ENCODE measurements at regions not wholly inside any gene's neighbourhood (a gene's known extent, or its start where the extent isn't known, plus 50 kb on each side); places are given as distances from the start of the nearest gene placed in this dataset.

DNA sequence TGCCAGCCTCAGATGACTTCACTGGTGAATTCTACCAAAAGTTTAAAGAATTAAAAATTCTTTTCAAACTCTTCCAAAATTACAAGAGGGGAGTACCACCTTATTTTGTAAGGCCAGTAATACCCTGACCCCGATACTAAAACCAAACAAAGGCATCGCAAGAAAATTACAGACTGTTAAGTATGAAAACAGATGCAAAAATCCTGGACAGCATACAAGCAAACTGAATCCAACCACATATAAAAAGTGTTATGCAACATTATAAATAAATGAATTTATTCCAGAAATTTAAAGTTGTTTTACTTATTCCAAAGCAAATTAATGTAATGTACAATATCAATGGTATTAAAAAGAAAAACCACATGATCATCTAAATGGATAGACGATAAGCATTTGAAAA lies 873.6 kb upstream of the GJE1 start:
- intact Hi-C loops (cut with micrococcal nuclease) = no loop called here
- Histone ChIP-seq H3K27ac (ENCODE audit: extremely low read depth, low read depth, low read length) (no peak overlapping the region), H3K4me1 (replicated peaks in 1 of 2; ENCODE audit: control insufficient read depth in 2 of 2, insufficient read depth in 2 of 2, low read length in 2 of 2) (peaks cover 0 to 3% of the 10 kb centered on the region in 2 experiments; a peak in 1 of 5 replicates), H3K9me1 (ENCODE audit: control insufficient read depth, insufficient read depth, low read length) (no peaks in the 10 kb centered on the region), H3K9me3 (replicated peaks; ENCODE audit: control insufficient read depth, insufficient read depth, low read depth, low read length) (no peaks in the 10 kb centered on the region), H3K4me2 (ENCODE audit: insufficient read depth, low read length) (no peak overlapping the region), H3K36me3 (ENCODE audit: control insufficient read depth, insufficient read depth, low read length) (no peaks in the 10 kb centered on the region), H3K4me3 (no peak overlapping the region), H3K9ac (ENCODE audit: insufficient read depth in 1 of 2, low read depth in 2 of 2, low read length in 2 of 2) (no peak overlapping the region), H3K79me2 (ENCODE audit: control insufficient read depth, insufficient read depth, low read length) (no peaks in the 10 kb centered on the region), H2AFZ (ENCODE audit: low read depth, low read length) (no peak overlapping the region), H3K27me3 (ENCODE audit: control insufficient read depth in 2 of 2, insufficient read depth in 2 of 2, low read length in 2 of 2) (no peaks in the 10 kb centered on the region), H4K20me1 (replicated peaks; ENCODE audit: control insufficient read depth, insufficient read depth, low read length) (no peaks in the 10 kb centered on the region)
- 2% methylated on average over 3 of the region's 3 CpGs for WGBS (ENCODE audit: insufficient coverage, low coverage, missing lambda C conversion rate)
- ATAC-seq (no peak), FAIRE-seq (no peak), DNase-seq (ENCODE audit: extremely low read depth in 1 of 4, low spot score in 3 of 4) (no peak)
- CTCF ChIA-PET (ENCODE audit: low intra/inter-chr PET ratio) = no interaction called here
- POLR2A ChIA-PET = no interaction called here
- TF ChIP-seq TAF15 (IDR thresholded peaks at IDR 0.05; ENCODE audit: low read depth, low read length) = no peak
- TF ChIP-seq FOXJ3 (CRISPR knock-in tag; IDR thresholded peaks at IDR 0.05) = no peak
- TF ChIP-seq, protein P1, sequence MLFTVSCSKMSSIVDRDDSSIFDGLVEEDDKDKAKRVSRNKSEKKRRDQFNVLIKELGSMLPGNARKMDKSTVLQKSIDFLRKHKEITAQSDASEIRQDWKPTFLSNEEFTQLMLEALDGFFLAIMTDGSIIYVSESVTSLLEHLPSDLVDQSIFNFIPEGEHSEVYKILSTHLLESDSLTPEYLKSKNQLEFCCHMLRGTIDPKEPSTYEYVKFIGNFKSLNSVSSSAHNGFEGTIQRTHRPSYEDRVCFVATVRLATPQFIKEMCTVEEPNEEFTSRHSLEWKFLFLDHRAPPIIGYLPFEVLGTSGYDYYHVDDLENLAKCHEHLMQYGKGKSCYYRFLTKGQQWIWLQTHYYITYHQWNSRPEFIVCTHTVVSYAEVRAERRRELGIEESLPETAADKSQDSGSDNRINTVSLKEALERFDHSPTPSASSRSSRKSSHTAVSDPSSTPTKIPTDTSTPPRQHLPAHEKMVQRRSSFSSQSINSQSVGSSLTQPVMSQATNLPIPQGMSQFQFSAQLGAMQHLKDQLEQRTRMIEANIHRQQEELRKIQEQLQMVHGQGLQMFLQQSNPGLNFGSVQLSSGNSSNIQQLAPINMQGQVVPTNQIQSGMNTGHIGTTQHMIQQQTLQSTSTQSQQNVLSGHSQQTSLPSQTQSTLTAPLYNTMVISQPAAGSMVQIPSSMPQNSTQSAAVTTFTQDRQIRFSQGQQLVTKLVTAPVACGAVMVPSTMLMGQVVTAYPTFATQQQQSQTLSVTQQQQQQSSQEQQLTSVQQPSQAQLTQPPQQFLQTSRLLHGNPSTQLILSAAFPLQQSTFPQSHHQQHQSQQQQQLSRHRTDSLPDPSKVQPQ (CRISPR knock-in tag; IDR thresholded peaks at IDR 0.05; ENCODE audit: borderline replicate concordance) = no peak
- TF ChIP-seq BRD4 (IDR thresholded peaks at IDR 0.05) = no peak
- in situ Hi-C loops (cut with MboI) = no loop called here
- no TSS peak for BruUV-seq (replicated peaks)

DNA sequence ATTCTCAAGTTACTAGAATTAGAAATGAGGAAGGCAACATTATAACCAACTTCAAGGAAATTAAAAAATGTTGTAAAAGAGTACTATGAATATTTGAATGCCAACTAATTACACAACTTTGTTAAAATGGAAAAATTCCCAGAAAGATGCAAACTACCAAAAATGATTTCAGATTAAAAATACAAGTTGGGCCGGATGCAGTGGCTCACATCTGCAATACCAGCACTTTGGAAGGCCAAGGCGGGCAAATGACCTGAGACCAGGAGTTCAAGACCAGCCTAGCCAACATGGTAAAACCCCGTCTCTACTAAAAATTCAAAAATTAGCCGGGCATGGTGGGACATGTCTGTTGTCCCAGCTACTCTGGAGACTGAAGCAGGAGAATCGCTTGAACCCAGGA lies 874.2 kb upstream of the GJE1 start:
- FAIRE-seq (no peak), DNase-seq (ENCODE audit: extremely low read depth in 1 of 4, low spot score in 3 of 4) (no peak), ATAC-seq (no peak)
- Histone ChIP-seq H3K79me2 (ENCODE audit: control insufficient read depth, insufficient read depth, low read length) (no peaks in the 10 kb centered on the region), H3K27me3 (ENCODE audit: control insufficient read depth in 2 of 2, insufficient read depth in 2 of 2, low read length in 2 of 2) (no peaks in the 10 kb centered on the region), H3K36me3 (ENCODE audit: control insufficient read depth, insufficient read depth, low read length) (no peaks in the 10 kb centered on the region), H3K27ac (ENCODE audit: extremely low read depth, low read depth, low read length) (no peak overlapping the region), H3K4me1 (replicated peaks in 1 of 2; ENCODE audit: control insufficient read depth in 2 of 2, insufficient read depth in 2 of 2, low read length in 2 of 2) (peaks cover 0 to 3% of the 10 kb centered on the region in 2 experiments; a peak in 1 of 5 replicates), H3K4me2 (ENCODE audit: insufficient read depth, low read length) (no peak overlapping the region), H4K20me1 (replicated peaks; ENCODE audit: control insufficient read depth, insufficient read depth, low read length) (no peaks in the 10 kb centered on the region), H3K4me3 (no peak overlapping the region), H2AFZ (ENCODE audit: low read depth, low read length) (no peak overlapping the region), H3K9ac (ENCODE audit: insufficient read depth in 1 of 2, low read depth in 2 of 2, low read length in 2 of 2) (no peak overlapping the region), H3K9me1 (ENCODE audit: control insufficient read depth, insufficient read depth, low read length) (no peaks in the 10 kb centered on the region), H3K9me3 (replicated peaks; ENCODE audit: control insufficient read depth, insufficient read depth, low read depth, low read length) (no peaks in the 10 kb centered on the region)
- intact Hi-C loops (cut with micrococcal nuclease) (no loop called here), in situ Hi-C loops (cut with MboI) (no loop called here)
- no TSS peak for BruUV-seq (replicated peaks)
- 2% methylated on average over 5 of the region's 5 CpGs for WGBS (ENCODE audit: insufficient coverage, low coverage, missing lambda C conversion rate)
- POLR2A ChIA-PET = no interaction called here
- CTCF ChIA-PET (ENCODE audit: low intra/inter-chr PET ratio) = no interaction called here
- TF ChIP-seq, protein P2, sequence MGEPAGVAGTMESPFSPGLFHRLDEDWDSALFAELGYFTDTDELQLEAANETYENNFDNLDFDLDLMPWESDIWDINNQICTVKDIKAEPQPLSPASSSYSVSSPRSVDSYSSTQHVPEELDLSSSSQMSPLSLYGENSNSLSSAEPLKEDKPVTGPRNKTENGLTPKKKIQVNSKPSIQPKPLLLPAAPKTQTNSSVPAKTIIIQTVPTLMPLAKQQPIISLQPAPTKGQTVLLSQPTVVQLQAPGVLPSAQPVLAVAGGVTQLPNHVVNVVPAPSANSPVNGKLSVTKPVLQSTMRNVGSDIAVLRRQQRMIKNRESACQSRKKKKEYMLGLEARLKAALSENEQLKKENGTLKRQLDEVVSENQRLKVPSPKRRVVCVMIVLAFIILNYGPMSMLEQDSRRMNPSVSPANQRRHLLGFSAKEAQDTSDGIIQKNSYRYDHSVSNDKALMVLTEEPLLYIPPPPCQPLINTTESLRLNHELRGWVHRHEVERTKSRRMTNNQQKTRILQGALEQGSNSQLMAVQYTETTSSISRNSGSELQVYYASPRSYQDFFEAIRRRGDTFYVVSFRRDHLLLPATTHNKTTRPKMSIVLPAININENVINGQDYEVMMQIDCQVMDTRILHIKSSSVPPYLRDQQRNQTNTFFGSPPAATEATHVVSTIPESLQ (CRISPR knock-in tag; IDR thresholded peaks at IDR 0.05) = no peak
- TF ChIP-seq ERF (CRISPR knock-in tag; IDR thresholded peaks at IDR 0.05) (no peak), POLR2B (IDR thresholded peaks at IDR 0.05; ENCODE audit: low read depth, partially characterized antibody) (no peak)
- TF ChIP-seq, protein P3, sequence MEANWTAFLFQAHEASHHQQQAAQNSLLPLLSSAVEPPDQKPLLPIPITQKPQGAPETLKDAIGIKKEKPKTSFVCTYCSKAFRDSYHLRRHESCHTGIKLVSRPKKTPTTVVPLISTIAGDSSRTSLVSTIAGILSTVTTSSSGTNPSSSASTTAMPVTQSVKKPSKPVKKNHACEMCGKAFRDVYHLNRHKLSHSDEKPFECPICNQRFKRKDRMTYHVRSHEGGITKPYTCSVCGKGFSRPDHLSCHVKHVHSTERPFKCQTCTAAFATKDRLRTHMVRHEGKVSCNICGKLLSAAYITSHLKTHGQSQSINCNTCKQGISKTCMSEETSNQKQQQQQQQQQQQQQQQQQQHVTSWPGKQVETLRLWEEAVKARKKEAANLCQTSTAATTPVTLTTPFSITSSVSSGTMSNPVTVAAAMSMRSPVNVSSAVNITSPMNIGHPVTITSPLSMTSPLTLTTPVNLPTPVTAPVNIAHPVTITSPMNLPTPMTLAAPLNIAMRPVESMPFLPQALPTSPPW (CRISPR knock-in tag; IDR thresholded peaks at IDR 0.05) = no peak

All from K562 (cell line).